GM13976 (cell line): ENCODE measurements at regions not wholly inside any gene's neighbourhood (a gene's known extent, or its start where the extent isn't known, plus 50 kb on each side); places are given as distances from the start of the nearest gene placed in this dataset.
"Not testable (repeated sequence)": the region's sequence is repeated elsewhere in the genome, so short reads cannot be mapped to it uniquely, and the experiment has no call there.

ENCODE experiments used
- DNase-seq: peaks from one replicate; pipeline ENCODE4 v3.0.0; 2012; ENCODE audit warnings: low spot score
- in situ Hi-C: fragments of 300-500 bp; cut with MboI; formaldehyde crosslinking; loops from one replicate; pipeline ENCODE4 v1.12.0; 2022; ENCODE audit warnings: low sequenced_read_pairs, mixed read lengths, inconsistent platforms; ENCODE audit not compliant: unreplicated experiment
- TF ChIP-seq, protein P1 (sequence below): IDR thresholded peaks from 2 replicates; pipeline ENCODE4 v1.5.1; 2012; ENCODE audit warnings: borderline replicate concordance, mild to moderate bottlenecking; ENCODE audit not compliant: insufficient read depth; ENCODE audit errors: extremely low read depth, missing control alignments, control extremely low read depth

DNA sequence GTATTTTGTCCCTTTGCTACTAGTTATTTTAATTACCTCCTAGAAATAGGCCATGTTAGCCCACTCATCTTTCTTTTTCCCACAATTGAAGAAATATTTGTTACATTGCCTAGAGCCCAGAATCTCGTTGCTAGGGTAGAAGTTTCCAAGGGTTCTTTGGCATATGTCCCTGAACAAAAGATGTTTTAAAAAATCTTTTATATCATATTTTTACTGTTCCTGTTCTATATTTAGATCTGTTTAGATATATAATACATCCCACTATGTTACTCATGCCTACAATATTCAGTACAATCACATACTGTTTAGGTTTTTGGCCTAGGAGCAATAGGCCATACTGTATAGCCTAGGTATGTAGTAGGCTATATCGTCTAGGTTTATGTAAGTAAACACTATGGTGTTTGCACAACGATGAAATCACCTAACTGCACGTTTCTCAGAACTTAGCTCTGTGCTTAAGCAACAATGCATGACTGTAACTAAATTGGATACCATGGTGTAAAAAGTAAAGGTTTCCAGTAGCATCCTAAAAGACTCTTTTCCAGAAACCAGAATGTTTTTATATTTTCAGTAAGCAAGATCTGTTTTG, 236.0 kb upstream of the SLIT2 start:
- TF ChIP-seq, protein P1, sequence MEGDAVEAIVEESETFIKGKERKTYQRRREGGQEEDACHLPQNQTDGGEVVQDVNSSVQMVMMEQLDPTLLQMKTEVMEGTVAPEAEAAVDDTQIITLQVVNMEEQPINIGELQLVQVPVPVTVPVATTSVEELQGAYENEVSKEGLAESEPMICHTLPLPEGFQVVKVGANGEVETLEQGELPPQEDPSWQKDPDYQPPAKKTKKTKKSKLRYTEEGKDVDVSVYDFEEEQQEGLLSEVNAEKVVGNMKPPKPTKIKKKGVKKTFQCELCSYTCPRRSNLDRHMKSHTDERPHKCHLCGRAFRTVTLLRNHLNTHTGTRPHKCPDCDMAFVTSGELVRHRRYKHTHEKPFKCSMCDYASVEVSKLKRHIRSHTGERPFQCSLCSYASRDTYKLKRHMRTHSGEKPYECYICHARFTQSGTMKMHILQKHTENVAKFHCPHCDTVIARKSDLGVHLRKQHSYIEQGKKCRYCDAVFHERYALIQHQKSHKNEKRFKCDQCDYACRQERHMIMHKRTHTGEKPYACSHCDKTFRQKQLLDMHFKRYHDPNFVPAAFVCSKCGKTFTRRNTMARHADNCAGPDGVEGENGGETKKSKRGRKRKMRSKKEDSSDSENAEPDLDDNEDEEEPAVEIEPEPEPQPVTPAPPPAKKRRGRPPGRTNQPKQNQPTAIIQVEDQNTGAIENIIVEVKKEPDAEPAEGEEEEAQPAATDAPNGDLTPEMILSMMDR = no peak

DNA sequence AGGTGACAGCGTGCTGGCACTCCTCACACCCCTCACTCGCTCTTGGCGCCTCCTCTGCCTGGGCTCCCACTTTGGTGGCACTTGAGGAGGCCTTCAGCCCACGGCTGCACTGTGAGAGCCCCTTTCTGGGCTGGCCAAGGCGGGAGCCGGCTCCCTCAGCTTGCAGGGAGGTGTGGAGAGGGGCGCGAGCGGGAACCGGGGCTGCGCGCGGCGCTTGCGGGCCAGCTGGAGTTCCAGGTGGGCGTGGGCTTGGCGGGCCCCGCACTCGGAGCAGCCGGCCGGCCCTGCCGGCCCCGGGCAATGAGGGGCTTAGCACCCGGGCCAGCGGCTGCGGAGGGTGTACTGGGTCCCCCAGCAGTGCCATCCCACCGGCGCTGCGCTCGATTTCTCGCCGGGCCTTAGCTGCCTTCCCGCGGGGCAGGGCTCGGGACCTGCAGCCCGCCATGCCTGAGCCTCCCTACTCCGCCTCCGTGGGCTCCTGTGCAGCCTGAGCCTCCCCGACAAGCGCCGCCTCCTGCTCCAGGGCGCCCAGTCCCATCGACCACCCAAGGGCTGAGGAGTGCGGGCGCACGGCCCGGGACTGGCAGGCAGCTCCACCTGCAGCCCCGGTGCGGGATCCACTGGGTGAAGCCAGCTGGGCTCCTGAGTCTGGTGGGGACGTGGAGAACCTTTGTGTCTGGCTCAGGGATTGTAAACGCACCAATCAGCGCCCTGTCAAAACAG, 247.7 kb upstream of the SLIT2 start:
- DNase-seq, in situ Hi-C loops: not testable (repeated sequence)

More for the DNA sequence above, 236.0 kb upstream of the SLIT2 start:
- in situ Hi-C loops = no loop called here
- DNase-seq = no peak

DNA sequence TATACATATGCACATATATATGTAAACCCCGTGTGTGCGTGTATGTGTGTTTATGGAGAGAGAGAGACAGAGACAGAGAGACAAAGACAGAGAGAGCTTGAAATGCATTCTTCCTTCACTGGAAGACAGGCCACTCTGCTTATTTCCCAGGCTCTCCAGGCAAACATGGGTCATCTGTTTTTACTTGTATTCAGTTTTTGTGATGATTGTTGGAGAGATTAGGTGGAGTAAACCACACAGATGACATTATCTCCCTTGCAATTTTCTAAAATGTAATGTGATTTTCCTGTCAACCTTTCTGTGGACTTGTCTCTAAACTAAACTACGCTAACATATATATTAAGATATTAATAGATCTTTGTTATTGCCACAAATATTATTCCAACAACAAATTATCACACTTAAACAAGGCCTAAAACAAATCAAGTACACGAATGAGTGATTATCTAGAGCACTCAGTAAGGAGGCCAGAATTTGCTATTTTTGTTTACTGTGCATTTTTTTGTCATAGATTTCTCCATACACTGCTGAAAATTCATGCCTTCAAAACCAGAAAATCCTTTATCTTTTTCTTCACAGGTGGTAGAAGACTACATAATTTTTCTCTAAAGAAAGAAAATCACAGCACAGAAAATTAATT, 251.8 kb upstream of the SLIT2 start:
- in situ Hi-C loops = no loop called here
- no peak for DNase-seq
- TF ChIP-seq, protein P1 = no peak

DNA sequence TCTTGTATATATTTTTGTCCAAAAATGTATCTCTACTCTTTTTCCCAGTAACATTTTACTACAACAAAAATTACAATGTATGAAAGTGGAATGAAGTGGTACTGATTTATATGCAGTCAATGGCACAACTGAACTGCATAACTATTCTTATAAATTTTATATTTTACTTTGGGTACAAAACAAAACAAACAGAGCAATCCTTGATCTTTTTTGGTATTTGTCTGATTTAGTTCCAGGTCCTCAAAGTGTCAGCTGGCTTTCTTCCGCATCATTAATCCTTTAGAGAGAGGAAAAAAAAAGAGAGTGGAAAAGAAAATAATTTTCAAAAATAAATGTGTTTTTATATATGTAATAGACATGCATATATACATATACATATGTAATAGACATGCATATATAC, 252.4 kb upstream of the SLIT2 start:
- in situ Hi-C loops = no loop called here
- DNase-seq = no peak
- TF ChIP-seq, protein P1 = no peak

DNA sequence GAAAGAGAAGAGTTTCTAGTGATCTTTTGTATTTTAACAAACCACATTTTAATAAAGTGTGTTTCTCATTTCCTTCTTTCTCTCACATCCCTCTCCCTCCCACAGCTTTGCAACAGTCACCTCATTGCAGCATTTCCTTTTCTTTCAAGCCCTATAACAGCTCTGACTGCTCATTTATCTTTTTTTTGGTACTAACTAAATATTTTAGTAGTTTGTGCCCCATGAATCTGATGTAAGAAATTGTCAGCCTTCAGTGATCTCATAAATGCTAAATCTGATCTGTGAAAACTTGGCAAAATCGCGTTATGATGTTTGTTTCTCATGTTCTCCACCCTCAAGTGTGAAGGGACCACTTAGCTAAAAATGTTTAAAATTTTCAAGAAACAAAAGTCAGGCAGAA, 258.5 kb upstream of the SLIT2 start:
- DNase-seq = no peak
- in situ Hi-C loops = no loop called here

DNA sequence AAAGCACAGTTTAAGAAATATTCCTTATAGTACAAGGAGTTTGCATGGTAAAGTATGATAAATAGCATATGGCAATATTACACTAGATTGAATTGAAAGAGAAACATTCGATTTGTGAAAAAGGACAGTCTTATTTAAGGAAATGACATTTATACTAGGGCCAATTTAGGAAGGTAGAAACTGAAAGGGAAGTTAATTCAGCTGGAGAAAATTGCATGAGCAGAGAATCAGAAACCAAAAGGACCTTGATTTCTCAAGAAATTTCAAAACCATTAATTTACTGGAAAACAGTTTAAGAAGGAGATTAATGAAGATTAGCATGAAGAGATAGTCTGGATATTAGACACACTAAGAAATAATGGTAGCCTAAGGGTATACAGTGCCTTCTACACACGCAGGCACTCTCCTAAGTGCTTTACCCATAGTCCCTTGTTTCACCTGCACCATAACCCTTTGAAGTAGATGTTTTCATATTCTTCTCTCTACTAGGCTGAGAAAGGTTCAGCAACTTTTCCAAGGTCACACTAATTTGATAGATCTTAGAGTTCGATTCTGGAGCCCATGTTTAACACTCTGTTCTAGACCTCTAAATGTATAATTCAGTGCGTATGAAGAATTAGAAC, 259.1 kb upstream of the SLIT2 start:
- DNase-seq = no peak
- in situ Hi-C loops = no loop called here
- TF ChIP-seq, protein P1 = no peak

More for the DNA sequence above, 258.5 kb upstream of the SLIT2 start:
- TF ChIP-seq, protein P1 = no peak
